ENCODE measurements at regions not wholly inside any gene's neighbourhood (a gene's known extent, or its start where the extent isn't known, plus 50 kb on each side); places are given as distances from the start of the nearest gene placed in this dataset.

DNA sequence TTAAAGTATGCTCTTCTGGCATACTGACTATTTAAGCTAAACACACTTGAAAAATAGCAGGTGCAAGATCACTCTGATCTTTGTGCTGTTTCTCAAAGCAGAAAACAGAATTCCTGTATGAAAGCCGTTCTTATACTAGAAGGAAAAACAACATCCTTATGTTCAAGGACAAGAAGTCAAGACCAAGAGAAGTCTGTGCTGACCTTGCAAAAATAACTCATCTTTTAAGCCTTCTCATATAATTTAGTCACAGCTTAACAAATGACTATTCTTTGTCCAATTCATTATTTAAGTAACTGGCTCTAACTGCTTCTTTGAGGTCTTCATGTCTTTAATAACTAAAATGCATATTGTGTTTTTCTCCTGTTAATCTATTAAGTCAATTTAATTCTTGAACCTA is 2750.2 kb upstream of the PCDH20 start:
- TF ChIP-seq POLR2A (IDR thresholded peaks at IDR 0.05; ENCODE audit: low read length) (no peak), GATA1 (IDR thresholded peaks at IDR 0.05; ENCODE audit: low read depth, low read length) (no peak)
